Right lobe of liver (tissue), 4 donors: ENCODE measurements at regions not wholly inside any gene's neighbourhood (a gene's known extent, or its start where the extent isn't known, plus 50 kb on each side); places are given as distances from the start of the nearest gene placed in this dataset.

Experiments used
- POLR2A ChIP-seq: fragments of 450-650 bp; IDR thresholded peaks from one replicate; pipeline ENCODE4 v1.6.1; 2017; ENCODE audit warnings: antibody characterized with exemption, mild to moderate bottlenecking
- TF ChIP-seq, protein P1 (sequence below), 4 donors: fragments of 200-600 bp in 3 of 4; fragments of 450-650 bp in 1 of 4; IDR thresholded peaks; one replicate each; pipeline versions ENCODE4 v1.5.1 to v1.8.0; 2016 to 2022; ENCODE audit warnings: antibody characterized with exemption in 4 of 4, mild to moderate bottlenecking in 2 of 4
- donor health status: DM: no; HTN: no; CAD: no.
- donor health status: DM: no; HTN: no; CAD: no.
- donor health status: DM: no; HTN: yes; CAD: no.

- TF ChIP-seq, protein P1, sequence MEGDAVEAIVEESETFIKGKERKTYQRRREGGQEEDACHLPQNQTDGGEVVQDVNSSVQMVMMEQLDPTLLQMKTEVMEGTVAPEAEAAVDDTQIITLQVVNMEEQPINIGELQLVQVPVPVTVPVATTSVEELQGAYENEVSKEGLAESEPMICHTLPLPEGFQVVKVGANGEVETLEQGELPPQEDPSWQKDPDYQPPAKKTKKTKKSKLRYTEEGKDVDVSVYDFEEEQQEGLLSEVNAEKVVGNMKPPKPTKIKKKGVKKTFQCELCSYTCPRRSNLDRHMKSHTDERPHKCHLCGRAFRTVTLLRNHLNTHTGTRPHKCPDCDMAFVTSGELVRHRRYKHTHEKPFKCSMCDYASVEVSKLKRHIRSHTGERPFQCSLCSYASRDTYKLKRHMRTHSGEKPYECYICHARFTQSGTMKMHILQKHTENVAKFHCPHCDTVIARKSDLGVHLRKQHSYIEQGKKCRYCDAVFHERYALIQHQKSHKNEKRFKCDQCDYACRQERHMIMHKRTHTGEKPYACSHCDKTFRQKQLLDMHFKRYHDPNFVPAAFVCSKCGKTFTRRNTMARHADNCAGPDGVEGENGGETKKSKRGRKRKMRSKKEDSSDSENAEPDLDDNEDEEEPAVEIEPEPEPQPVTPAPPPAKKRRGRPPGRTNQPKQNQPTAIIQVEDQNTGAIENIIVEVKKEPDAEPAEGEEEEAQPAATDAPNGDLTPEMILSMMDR (IDR thresholded peaks at IDR 0.05) = no peak
- no peak for TF ChIP-seq POLR2A
Measured at GRCh38 chr2:146916914-146917313, 927.9 kb upstream of the ACVR2A start.
